SK-N-MC (cell line): ENCODE measurements at regions not wholly inside any gene's neighbourhood (a gene's known extent, or its start where the extent isn't known, plus 50 kb on each side); places are given as distances from the start of the nearest gene placed in this dataset.

Experiments
- DNase-seq: peaks from one replicate; pipeline ENCODE4 v3.0.0-alpha.2; 2011; ENCODE audit warnings: low read depth, low spot score
- H3K27ac ChIP-seq: fragments of 200-600 bp; sonication (generic); 2 replicates; pipeline ENCODE4 v1.5.1; 2016; ENCODE audit warnings: mixed run types
- H3K36me3 ChIP-seq: fragments of 200-600 bp; sonication (generic); 2 replicates; pipeline ENCODE4 v1.6.1; 2017; ENCODE audit warnings: antibody characterized with exemption, low read length, mixed read lengths; ENCODE audit not compliant: insufficient read depth
- H3K4me3 ChIP-seq: fragments of 200-600 bp; sonication (generic); 2 replicates; pipeline ENCODE4 v1.5.1; 2016
- H3K9ac ChIP-seq: fragments of 200-600 bp; sonication (generic); 2 replicates; pipeline ENCODE4 v1.8.0; 2017; ENCODE audit warnings: mixed run types, mixed read lengths; ENCODE audit not compliant: insufficient read length
- H3K9me3 ChIP-seq: fragments of 200-600 bp; sonication (generic); 2 replicates; pipeline ENCODE4 v1.6.1; 2017; ENCODE audit warnings: low read depth, mild to moderate bottlenecking, antibody characterized with exemption, low read length, moderate library complexity, mixed read lengths
- EZH2 ChIP-seq: fragments of 200-600 bp; sonication (generic); IDR thresholded peaks from one replicate; pipeline ENCODE4 v1.6.1; 2017; ENCODE audit warnings: antibody characterized with exemption
- FOXP2 ChIP-seq: optimal IDR thresholded peaks from 2 replicates; pipeline ENCODE3; 2011; ENCODE audit warnings: mild to moderate bottlenecking, moderate library complexity; ENCODE audit not compliant: insufficient read depth; ENCODE audit errors: extremely low read length, control extremely low read depth
- POLR2AphosphoS5 ChIP-seq: IDR thresholded peaks from 2 replicates; pipeline ENCODE4 v1.6.1; 2012; ENCODE audit warnings: mild to moderate bottlenecking, low read depth, low read length, borderline replicate concordance

DNA sequence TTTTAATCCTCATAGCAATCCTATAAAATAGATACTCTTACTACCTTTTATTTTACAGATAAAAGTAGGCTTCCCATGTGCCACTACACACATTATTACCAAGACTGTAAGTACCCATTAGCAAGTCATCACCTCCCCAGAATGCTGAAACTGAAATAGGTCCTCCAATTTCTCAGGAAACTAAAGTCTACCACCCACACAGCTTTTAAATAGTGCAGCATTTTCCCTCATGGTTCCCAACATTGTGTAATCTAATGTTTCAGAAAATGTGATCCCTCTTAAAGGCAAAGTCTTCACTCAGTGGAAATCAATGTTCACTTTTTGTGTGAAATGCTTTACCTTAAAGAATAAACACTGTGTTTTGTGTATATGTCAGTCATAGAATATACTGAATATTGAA, 356.5 kb downstream of the GPATCH2 start:
- H3K36me3 ChIP-seq: no peaks in the 10 kb centered on the region

DNA sequence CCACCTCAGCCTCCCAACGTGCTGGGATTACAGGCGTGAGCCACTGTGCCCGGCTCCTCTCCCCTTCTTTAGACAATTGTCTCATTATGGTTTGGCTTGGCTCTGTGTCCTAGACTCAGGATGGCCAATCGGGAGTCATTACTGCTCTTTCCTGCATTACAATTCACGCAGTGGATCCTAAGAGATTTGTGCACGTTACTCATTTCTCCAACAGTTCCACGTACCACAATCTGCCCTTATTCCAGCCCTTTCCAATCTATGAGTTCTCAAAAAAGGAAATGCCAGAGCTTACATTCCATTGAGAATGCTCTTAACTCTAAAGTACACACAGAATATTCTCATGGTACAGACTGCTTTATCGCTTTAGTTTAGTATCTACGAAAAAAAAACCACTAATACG, 357.0 kb downstream of the GPATCH2 start:
- TF ChIP-seq FOXP2: no peak
- TF ChIP-seq EZH2: no peak
- no peak for TF ChIP-seq POLR2AphosphoS5
- Histone ChIP-seq H3K36me3 (no peaks in the 10 kb centered on the region), H3K27ac (no peak overlapping the region), H3K9me3 (no peaks in the 10 kb centered on the region), H3K9ac (no peak overlapping the region), H3K4me3 (no peak overlapping the region)
- no peak for DNase-seq

More for the DNA sequence above, 356.5 kb downstream of the GPATCH2 start:
- Histone ChIP-seq H3K27ac (no peak overlapping the region), H3K9me3 (no peaks in the 10 kb centered on the region), H3K4me3 (no peak overlapping the region), H3K9ac (no peak overlapping the region)
- DNase-seq: no peak
- TF ChIP-seq EZH2 (no peak), POLR2AphosphoS5 (no peak), FOXP2 (no peak)

DNA sequence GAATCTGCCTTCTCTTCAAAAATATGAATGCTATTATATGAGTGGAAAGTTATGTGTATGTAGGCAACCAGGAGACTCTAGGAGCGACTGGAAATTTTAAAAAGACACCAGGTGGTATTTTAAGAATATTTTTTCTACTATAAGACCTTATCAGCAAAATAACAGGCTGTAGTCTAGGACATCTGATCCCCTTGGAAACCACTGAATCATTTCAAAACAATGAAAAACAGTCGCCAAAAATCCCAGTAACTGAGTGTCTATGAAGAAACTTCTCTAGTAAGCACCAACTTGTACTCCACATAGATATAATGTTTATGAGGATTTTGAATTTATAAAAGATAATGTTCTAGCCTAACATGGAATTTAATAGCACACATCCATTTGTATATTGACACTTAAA, 358.5 kb downstream of the GPATCH2 start:
- H3K9me3 ChIP-seq: no peaks in the 10 kb centered on the region
- H3K9ac ChIP-seq: no peak overlapping the region
- no peaks in the 10 kb centered on the region for H3K36me3 ChIP-seq
- no peak for DNase-seq
- no peak overlapping the region for H3K4me3 ChIP-seq
- H3K27ac ChIP-seq: no peak overlapping the region
- TF ChIP-seq POLR2AphosphoS5: no peak
- TF ChIP-seq EZH2: no peak
- TF ChIP-seq FOXP2: no peak

DNA sequence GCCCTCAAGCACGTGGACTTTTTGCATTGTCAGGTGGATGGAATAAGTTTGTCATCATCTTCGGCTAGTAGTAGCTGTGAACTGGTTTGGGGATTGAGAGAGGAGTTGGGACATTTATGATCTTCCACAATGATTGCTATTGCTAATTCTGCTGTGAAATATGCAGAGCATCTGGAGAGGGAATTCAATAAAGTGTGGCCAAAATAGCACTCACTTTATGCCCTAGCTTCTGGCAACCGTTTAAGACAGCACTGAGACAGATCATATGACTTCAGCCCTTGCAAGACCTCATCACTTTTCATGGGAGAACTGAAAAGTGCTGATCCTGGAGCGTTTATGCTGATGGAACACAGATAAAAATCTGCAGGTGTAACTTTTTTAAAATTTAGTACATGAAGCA, 360.8 kb downstream of the GPATCH2 start:
- no peaks in the 10 kb centered on the region for H3K36me3 ChIP-seq
- no peak for TF ChIP-seq FOXP2
- TF ChIP-seq POLR2AphosphoS5: no peak
- no peak for TF ChIP-seq EZH2
- no peak overlapping the region for H3K9ac ChIP-seq
- no peak overlapping the region for H3K4me3 ChIP-seq
- no peak for DNase-seq
- H3K9me3 ChIP-seq: no peaks in the 10 kb centered on the region
- no peak overlapping the region for H3K27ac ChIP-seq

DNA sequence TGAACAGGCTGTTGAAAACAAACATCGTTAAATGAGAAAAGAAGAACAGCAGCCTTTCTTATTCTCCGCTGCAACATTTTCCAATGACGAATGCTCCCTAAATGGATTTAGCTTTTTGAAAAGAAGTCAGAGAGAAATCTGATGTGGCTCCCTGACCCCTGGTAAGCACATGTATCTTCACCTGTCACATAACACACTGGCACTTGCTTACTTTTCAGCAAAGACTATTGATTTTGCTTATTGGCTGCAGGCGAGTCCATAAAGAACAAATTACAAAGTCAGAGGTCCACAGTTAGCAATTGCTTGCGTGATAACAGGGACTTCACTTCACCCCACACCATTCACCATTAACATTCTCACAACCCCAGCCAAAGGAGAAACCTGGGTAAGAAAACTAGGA, 362.8 kb downstream of the GPATCH2 start:
- DNase-seq: no peak
- Histone ChIP-seq H3K27ac (no peak overlapping the region), H3K36me3 (no peaks in the 10 kb centered on the region), H3K9me3 (no peaks in the 10 kb centered on the region), H3K9ac (no peak overlapping the region), H3K4me3 (no peak overlapping the region)
- TF ChIP-seq EZH2 (no peak), POLR2AphosphoS5 (no peak), FOXP2 (no peak)

DNA sequence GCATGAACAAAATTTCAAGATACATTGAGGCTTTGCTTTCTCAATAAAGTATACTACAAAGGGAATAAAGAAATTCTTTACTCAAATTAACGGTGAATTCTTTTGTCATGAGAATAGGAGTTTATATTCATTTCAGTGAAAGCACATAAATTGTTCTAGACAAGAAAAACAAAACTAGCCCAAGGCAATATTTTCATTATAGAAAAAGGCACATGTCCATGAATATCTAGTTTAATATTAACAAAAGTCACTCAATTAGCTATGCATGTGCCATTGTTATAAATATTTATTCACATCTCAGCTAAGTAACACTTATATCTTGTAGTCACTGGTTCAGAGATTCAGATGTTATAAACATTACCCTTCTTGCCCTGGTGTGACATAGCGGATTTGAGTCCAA, 369.3 kb downstream of the GPATCH2 start:
- no peak overlapping the region for H3K4me3 ChIP-seq
- no peak overlapping the region for H3K27ac ChIP-seq
- no peak overlapping the region for H3K9ac ChIP-seq
- TF ChIP-seq POLR2AphosphoS5: no peak
- TF ChIP-seq FOXP2: no peak
- TF ChIP-seq EZH2: no peak
- H3K9me3 ChIP-seq: no peaks in the 10 kb centered on the region
- no peaks in the 10 kb centered on the region for H3K36me3 ChIP-seq
- DNase-seq: no peak

DNA sequence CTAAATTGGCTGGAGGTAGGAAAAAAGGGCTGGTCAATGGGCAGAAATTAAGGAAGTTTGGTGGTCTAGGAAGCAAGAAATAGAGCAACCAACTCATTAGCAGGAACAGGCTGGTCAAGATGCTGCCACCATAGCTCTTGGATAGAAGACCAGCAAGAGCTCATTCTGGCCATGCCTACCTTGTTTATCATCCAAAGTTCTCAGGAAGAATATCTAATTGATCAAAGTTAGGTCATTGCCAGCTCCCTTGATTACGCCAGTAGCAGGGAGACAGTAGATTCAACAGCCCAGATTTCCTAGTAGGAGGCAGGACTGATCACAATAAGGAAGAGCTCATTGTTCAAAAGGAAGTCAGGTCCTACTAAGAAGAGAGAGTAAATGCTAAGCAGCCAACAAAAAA, 370.2 kb downstream of the GPATCH2 start:
- no peak overlapping the region for H3K27ac ChIP-seq
- H3K9ac ChIP-seq: no peak overlapping the region
- TF ChIP-seq POLR2AphosphoS5 (no peak), EZH2 (no peak), FOXP2 (no peak)
- no peak overlapping the region for H3K4me3 ChIP-seq
- no peak for DNase-seq
- no peaks in the 10 kb centered on the region for H3K36me3 ChIP-seq
- no peaks in the 10 kb centered on the region for H3K9me3 ChIP-seq

DNA sequence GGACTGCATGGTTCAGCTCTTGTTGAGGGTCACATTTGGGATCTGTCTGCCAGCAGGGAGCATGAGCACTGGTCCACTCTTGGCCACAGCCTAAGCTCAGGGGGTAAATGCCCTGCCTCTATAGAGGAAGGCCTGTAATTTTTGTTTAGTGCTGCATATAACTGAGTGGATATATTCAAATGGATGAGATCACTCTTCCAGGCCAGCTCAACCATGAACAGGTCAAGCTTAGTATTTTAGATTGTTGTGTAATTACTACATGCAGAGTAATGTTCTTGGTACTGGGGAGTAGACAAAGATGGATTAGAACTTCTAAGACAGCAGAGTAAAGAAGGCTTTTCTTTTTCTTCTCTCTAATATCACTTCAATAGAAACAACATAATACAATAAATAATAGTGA, 376.9 kb downstream of the GPATCH2 start:
- no peak for DNase-seq
- H3K4me3 ChIP-seq: no peak overlapping the region
- TF ChIP-seq FOXP2 (no peak), EZH2 (no peak), POLR2AphosphoS5 (no peak)
- H3K36me3 ChIP-seq: no peaks in the 10 kb centered on the region
- no peak overlapping the region for H3K9ac ChIP-seq
- no peak overlapping the region for H3K27ac ChIP-seq
- H3K9me3 ChIP-seq: no peaks in the 10 kb centered on the region

DNA sequence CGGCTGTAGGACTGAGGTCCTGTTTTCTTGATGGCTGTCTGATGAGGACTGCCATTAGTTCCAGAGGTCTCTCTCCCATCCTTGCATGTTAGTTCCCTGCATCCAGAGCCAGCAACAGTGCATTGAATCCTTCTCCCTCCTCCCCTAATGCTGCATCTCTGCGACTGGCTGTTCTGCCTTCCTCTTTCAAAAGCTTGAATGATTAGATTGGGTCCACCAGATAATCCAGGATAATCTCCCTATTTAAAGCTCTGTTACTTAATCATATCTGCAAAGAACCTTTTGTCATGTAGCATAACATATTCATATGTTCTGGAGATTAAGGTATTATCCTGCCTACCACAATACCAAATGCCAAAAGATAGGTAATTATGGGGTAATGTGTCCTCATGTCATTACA, 377.5 kb downstream of the GPATCH2 start:
- no peak overlapping the region for H3K27ac ChIP-seq

More for the DNA sequence above, 377.5 kb downstream of the GPATCH2 start:
- no peaks in the 10 kb centered on the region for H3K36me3 ChIP-seq
- no peak for TF ChIP-seq FOXP2
- TF ChIP-seq POLR2AphosphoS5: no peak
- no peak for TF ChIP-seq EZH2
- H3K9ac ChIP-seq: no peak overlapping the region
- H3K4me3 ChIP-seq: no peak overlapping the region
- H3K9me3 ChIP-seq: no peaks in the 10 kb centered on the region
- DNase-seq: no peak
